ENCODE measurements at regions not wholly inside any gene's neighbourhood (a gene's known extent, or its start where the extent isn't known, plus 50 kb on each side); places are given as distances from the start of the nearest gene placed in this dataset.

GRCh38 chr2:198546122-198546521 is 741.7 kb downstream of the PLCL1 start:
- TF ChIP-seq CTCF (conservative IDR thresholded peaks at IDR 0.05; ENCODE audit: low read depth, low read length) (no peak), EZH2 (IDR thresholded peaks at IDR 0.05; ENCODE audit: borderline replicate concordance, low read depth, low read length, poor library complexity, severe bottlenecking) (no peak)

All from A673 (cell line).